IPS-11a (cell line): ENCODE measurements at regions not wholly inside any gene's neighbourhood (a gene's known extent, or its start where the extent isn't known, plus 50 kb on each side); places are given as distances from the start of the nearest gene placed in this dataset.

Experiments
- H3K4me3 ChIP-seq: one replicate; pipeline ENCODE4 v1.5.1; 2013; ENCODE audit warnings: low read depth, low read length, control low read depth

DNA sequence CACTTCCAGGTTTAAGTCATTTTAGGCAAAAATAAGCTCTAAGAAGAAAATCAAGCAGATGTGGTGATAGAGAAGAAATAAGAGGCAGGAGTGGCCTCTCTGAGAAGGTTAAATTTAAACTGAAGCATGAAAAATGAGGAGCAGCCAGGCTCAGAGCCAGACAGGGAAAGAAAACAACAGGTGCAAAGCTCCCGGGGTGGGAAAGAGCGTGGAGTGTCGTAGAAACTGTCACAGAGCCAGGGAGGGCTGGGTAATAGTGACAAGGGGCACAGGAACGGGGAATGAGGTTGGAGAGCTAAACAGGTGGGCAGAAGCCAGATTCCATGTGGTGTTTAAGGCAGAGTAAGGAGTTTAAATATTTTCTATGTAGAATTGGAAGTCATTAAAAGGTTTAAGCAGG, 132.1 kb upstream of the BLID start:
- no peak overlapping the region for H3K4me3 ChIP-seq

DNA sequence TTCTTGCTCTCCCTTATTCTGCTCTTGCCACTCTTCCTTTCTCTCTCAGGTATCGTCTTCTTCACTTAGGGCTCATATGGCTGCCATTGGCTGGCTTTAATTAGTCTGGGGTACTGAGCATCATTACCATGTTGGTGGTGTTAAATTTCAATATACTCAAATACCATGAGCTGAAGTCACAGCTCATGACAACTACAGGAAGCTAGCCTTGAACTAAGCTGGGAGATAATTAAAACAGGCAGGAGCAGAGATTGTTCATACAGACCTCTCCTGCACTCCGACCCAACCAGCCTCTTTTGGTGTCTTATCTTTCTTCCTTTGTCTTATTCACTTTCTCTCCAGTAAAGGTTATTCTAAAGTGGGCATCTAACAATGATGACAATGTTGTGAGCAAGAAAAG, 130.9 kb upstream of the BLID start:
- H3K4me3 ChIP-seq, result no peak overlapping the region

DNA sequence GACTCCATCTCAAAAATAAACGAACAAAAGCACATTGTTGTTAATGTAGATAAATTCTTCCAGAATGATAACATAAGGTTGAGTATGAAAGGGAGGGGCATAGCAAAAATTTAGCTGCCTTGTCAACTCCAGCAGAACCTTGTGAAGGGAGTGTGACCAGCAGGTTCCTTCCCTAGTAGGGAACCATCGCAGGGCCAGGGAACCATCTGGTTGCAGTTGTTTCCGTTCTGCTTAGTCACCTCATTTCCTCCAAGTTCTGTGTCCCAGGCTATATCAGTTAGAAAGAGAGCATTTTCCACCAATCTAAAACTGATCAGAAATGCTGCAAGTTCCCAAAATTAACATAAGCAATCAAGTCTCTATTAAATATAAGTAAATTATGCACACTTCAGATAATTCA, 126.7 kb upstream of the BLID start:
- no peak overlapping the region for H3K4me3 ChIP-seq

DNA sequence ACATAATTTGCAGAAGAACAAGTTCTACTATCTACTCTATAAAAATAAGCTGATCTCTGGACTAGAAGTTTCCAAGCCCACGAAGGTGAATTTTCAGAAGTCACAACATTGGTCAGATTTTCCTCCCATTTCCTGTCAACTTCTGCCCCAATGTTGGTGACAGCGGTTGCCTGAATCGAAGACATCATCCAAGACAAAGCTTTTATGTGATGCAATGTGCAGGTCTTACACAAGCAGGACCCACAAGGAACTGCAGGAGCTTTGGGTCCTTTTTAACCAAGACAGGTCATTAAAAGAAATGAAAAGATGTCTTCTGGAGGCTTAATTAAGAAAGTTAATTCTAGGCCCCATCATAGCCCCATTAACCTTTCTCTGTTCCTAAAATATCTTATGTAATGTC, 125.6 kb upstream of the BLID start:
- H3K4me3 ChIP-seq, result no peak overlapping the region

DNA sequence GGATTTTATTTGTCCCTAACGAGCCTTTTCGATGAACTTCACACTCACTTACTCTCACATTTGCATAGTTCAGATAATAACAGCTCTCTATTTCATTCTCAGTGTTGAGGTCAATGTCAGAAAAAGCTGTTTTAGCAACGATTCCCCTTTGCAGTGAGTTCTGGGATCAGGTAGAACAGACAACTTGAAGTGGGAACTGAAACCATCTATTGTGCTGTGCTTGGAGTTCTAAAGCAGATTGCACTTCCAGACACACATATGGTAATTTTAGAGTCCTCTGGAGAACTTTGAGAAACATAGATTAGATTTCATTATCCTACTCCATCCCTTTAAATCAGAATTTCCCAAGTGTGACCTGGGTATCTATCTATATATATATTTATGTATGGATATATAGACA, 124.6 kb upstream of the BLID start:
- no peak overlapping the region for H3K4me3 ChIP-seq

DNA sequence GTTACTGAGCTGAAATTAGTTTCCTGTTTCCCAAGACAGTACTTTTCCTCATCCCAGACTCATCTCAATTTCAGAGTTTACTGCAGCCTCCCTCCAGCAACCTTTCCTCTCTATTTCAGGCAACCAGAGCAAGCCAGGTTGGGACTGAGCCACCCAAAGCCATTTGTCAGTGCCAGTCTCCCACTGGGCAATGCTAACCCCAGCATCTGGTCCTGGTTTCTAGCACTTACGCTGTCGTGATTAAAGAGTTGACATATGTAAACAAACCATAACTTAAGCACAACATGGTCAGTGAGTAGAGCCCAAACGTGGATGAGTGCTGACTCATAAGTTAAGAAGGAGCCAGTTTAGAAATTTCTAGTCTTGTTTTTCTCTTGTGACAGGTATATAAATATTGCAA, 119.6 kb upstream of the BLID start:
- no peak overlapping the region for H3K4me3 ChIP-seq

DNA sequence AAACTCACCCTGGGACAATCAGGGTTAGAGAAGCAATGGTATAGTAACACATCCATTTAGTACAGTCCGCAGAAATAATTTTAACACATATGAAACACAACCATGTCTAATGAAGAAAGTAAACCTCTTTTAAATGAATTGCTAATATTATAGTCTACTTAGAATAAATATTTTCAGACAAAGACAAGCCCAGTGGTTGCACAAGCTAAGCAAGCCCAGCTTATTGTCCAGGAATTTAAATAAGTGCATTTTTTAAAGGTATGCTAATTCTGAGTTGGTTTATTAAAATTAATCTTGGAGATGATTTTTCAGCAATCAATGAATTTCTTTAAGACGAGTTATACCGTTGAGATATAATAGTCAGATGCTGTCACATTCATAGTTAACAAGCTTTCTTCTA, 118.8 kb upstream of the BLID start:
- H3K4me3 ChIP-seq, result no peak overlapping the region

DNA sequence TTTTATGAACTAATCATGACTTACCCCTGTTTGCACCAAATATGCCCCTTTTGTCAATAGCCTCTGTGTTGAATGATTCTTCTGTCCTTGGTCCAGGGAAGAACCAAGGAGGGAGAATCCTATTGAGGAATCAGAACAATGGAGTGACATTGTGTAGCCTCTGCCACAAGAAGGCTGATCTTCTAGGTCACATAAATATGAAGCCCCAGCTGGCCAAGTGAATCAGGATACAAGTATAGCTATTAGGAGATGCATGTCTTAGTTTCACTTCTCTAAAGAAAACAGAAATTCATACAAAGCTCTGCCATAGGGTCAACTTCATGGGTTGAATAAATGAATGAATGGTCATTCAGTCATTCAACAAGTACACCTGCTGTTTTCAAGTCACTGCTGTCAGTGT, 118.2 kb upstream of the BLID start:
- no peak overlapping the region for H3K4me3 ChIP-seq

DNA sequence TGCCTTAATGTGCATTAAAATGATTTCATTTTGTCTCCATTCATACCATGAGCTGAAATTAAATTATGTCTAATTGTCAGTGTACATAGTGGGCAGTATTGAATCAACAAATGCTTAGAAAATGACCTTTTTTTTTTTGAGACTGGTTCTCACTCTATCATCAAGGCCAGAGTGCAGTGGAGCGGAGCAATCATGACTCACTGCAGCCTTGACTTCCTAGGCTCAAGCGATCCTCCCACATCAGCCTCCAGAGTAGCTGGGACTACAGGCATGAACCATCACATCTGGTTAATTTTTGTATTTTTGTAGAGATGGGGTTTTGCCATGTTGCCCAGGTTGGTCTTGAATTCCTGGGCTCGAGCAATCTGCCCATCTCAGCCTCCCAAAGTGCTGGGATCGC, 117.0 kb upstream of the BLID start:
- H3K4me3 ChIP-seq, result no peak overlapping the region

DNA sequence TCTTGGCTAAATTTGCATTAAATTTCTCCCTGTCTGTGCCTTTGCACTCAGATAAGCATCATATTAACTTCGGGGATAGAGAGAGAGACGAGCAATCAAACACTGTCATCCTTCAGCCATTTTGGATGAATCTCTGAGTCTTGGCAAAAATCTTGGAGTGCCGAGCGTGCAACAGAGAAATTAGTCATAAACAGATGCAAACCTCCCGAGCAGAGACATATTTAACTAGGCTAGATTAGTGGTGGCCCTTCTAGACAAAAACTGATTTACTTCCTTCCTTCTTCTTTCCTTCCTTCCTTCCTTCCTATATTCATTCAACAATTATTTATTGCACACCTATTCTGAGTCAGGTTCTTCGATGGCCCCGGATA, 114.4 kb upstream of the BLID start:
- no peak overlapping the region for H3K4me3 ChIP-seq

DNA sequence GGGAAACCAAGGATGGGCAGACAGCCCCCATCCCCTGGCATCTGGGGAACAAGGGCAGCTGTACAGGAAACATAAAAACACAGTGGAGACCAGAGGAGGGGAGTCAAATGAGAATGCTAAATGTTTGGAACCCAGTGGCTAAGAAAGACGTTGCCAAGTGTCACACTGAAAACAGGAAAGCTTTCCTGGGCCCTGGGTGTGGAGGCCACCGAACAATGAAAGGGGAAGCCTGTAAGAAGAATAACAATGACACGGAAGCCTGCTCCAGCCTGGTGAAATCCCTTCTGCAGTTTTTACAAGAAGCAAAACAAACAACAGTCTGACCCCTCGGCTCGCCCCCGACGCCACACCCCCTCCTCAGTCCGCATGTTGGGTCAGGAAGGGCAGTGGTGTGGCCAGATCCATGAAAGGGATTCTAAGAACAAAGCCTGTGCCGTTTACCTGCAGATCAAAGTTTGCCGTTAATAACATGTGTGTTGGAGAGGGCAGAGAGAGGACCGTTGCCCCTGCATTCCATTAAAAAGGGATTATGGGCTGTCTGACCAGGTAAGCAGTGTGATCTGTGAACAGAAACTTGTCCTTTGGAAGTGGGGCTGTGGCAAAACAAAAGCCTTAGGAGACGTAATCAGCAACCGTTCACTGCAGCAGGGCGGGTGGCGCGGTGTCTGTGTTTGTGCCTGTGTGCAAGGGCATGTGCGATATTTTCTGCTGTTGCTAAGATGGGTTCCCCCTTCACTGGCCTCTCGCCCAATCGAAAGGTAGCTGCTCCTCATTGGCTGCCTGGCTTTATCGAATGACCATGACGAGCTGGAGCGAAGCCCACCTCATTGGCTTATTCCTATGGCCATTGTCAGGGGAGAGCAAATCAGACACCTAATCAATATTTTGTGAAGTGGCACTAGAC, 113.7 kb upstream of the BLID start:
- H3K4me3 ChIP-seq, result no peak overlapping the region

DNA sequence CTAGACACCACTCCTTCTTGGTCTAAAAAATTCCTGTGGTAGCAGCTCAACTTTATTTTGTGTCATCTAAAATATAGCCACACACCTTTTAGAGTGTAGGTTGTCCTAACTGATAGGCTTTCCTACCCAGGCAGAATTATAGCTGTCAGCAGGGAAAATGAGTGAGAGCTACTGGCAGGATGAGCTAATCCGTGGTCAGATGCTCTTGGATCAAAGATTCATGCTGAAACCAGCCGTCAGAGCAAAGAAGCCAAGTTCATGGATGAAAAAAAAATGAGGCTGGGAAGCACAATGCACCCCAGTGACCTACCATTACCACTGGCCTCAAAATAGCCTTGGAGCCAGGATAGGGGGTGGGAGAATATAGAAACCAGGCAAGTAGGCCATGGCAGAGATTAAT, 113.1 kb upstream of the BLID start:
- H3K4me3 ChIP-seq, result no peak overlapping the region

DNA sequence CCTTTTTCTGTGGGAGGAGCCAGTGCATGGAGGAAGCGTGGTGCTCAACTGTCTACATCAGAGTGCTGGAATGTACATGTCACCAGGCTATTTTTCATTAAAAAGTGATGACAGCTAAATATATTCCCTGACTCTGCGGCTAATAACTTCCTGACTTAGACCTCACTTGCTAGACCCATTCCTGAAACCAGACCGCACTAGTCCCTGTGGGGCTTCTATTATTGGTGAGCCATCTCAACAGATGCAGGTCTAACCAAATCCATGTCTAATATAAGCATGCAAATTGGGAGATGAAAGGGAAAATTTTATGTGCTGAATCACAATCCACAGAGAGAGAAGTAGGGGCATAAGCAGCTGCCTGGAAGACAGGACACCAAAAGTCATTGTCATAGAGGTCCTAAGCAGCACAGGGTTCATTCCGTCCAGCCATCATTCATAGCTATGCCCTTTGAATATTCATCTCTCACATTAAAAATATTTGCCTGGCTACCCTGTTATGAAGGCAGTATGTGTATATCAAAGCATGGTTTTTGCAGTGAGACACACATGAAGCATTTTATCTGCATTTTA, 110.9 kb upstream of the BLID start:
- no peak overlapping the region for H3K4me3 ChIP-seq

DNA sequence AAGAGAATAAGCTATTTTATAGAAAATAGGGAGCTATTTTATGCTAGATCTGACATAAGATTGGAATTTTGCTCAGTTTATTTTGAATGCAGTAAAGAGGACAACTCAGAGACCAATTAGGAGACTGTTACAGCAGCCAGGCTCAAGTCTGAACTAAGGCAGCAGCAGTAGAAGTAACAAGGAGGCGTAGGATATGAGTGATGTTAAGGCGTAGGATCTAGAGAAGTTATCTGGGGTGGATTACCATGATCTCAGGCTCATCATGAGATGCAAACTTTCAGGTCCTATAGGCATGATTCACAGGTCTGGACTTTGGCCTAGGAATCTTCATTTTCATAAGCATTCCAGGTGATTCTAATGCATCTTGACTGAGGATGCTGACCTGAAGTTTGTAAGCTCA, 108.9 kb upstream of the BLID start:
- no peak overlapping the region for H3K4me3 ChIP-seq

DNA sequence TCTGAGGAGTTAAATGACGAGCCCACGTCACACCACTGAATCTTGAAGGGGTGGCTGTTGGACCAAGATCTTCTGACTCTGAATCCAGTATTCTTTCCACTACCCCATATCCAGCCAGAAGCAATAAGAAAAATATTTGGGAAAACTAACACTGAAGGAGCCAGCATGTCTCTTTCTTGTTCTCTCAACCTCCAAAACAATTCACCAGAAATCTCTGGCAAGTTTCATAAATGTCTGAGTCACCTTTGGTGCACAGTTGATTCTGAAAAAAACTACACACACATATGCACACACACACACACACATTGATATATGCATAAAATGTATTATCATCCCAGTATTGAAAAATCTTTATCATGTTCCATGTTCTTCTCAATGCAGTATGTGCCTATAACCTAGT, 104.3 kb upstream of the BLID start:
- H3K4me3 ChIP-seq, result no peak overlapping the region

DNA sequence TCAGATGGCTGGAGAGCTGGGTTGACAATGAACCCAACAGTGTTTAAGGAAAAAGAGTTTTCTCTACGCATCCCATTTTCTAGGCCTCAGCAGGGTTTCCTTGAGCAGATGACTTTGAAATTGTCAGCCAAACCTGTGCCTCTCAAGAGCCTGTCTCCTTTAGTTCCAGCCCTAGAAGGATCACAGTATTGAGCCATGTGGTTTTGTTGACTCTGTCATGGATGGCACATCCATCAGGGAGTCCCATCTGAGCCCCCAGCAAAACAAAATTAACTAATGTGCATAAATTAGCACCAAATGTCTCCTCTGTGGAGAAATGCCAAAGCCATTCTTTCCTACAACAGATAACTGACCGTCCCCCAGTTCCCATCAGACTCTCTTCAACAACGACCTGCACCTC, 103.8 kb upstream of the BLID start:
- no peak overlapping the region for H3K4me3 ChIP-seq

DNA sequence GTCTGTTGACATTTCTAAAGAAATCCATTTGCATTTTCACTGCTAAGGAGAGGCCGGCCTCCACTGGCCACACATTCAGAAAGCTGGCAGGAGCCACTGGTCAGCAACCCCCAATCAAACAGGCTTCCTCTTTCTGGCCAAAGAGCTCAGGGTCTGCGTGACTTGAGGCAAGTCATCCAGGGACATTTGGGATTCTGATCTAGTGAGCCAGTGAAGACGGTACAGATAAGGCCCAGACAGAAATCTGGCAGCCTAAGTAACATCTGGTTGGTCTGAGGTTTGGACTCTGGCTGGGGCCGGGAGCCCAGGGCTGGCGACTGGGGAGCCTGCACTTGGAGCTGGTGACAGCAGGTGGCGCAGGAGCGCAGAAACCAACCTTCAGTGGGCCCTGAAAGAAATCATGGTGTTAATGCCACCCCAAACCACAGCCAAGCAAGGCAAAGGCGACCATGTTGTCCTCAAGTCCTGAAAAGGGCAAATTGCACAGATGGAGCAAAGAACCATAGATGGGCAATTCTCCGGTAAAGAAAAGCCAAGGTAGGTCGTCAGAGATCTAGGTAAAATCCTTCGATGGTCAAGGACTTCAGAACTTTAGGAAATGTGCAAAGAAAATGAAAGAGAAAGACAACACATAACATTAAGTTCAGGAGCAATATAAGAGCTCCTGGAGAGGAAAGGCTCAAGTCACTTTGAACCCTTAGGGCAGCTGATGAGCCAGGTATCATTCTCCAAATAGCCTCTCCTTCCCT, 99.4 kb upstream of the BLID start:
- H3K4me3 ChIP-seq, result no peak overlapping the region

DNA sequence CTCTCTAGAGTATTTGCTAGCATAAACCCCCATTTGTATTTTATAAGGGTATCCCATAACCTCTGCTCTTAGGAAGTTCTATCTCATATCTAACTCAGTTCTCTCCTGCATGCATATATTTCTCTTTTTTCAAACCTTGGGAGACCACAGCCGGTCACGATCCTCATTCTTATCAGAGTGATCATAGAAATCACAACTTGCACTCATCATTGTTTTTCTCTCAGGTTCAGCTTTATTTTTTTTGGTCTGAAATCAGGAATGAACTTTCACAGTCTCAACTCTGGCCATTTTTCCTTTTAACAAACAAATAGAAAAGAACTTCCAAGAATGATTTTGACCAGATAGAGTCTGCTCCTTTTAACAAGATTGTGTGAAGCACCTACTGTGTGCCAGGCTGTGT, 98.6 kb upstream of the BLID start:
- H3K4me3 ChIP-seq, result no peak overlapping the region

DNA sequence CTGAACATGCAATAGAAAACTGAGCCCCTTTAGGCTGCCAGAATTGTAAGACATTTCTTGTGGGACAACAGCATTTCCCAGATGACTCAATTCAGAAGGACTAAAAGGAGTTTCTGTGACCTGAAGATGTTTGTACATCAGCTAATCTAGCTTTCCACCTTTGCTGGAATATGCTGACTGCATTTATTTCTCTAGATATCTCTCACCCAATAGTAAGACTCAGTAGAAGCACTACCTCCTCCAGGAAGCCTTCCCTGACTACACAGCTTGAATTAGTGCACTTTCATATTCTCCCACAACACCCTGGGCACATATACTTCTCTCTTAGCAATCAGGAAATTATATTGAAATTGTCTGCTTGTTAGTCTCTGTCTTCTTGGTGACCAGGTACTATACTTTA, 98.1 kb upstream of the BLID start:
- no peak overlapping the region for H3K4me3 ChIP-seq

DNA sequence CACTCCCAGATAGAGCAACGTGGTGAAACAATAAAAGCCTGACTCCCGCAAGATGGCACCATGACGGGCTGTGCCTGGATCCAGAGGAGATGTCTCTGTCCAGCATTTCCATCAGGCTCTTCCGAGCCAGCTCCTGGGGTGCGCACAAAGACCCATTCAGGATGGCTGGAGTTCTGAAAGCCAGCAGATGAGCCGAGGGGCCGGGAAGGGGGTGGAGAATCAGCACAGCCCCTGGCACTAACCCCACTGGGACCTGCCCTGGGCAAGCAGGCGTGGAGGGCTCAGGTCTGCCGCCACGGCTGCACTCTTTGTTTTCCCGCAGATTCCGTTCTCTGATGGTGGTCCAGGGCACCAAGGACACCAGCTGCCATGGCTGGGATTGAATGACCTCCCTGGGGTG, 97.2 kb upstream of the BLID start:
- no peak overlapping the region for H3K4me3 ChIP-seq

DNA sequence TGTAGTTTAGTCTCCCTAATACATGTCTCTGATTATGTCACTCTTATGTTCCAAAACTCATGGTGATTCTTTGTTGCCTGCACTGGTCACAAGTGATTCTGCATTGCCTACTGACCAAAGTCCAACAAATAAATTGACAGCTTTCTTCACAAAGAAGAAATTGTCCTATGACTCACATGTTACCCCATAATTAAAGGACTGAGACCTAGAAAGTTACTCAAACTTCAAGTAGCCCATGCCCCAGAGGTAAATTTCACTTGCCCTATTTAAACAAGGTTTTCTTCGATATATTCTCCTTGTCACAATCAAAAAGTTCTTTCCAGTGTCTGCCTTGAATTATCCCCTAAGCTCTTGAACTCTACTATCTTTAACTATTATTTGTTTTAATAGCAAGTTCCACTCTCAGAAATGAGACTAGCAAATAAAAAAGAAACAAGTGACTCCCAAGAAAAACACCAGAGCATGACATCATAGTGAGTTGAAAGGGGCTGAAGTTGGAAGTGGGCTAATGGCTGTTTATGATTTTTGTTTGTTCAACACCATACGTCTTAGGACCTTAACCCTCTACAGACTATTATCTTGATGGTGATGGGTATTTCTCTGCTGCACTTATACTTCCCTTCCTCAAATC, 94.5 kb upstream of the BLID start:
- no peak overlapping the region for H3K4me3 ChIP-seq
